Activated CD4-positive, alpha-beta T cell treated with anti-CD3 and anti-CD28 coated beads, Interleukin-2, Interleukin-6, amounts not matched to agents 100 ng/mL and 50 ng/mL, durations not matched to agents 16 hours and 8 hours (primary cell): ENCODE measurements at regions not wholly inside any gene's neighbourhood (a gene's known extent, or its start where the extent isn't known, plus 50 kb on each side); places are given as distances from the start of the nearest gene placed in this dataset.
"Not testable (repeated sequence)": the region's sequence is repeated elsewhere in the genome, so short reads cannot be mapped to it uniquely, and the experiment has no call there.

Source experiments
- DNase-seq: peaks from one replicate; pipeline ENCODE4 v3.0.0-alpha.2; 2020

GRCh38 chr16:66265048-66265415 is 101.5 kb upstream of the CDH5 start:
- no peak for DNase-seq

DNA sequence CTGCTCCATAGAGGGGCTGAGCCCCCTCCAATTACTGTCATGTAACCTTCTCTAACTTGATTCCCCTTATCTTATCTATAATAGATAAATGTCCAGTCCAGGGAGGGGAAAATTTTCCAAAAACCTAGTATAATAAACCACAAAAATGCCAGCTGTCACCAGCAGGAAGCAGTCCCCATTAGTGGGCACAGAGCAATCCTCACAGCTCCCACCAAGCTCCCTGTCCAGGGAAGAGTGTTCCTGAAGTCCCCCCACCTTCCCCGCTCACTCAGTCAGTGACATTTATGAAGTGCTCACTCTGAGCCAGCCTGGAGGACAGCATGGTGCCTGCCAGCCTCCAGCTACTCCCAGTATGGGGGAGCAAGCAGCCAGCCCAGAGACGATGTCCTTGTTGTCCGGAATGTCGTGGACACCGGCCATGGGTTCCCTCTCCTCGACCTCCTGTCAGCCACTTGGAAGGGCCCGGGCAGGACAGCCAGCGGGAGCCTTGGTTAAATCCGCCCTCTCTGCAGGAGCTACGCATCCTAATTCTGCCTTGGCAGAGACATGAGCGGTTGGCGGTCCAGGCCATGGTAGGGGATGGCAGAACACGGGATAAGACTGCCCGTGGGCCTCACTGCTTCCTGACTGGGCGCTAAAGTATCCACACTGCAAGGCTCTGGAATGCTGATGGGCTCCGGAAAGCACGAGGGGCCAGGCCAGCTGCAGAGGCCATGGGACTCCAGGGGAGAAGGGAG is 102.0 kb upstream of the CDH5 start:
- DNase-seq: no peak

GRCh38 chr16:66263973-66264310 is 102.5 kb upstream of the CDH5 start:
- DNase-seq: no peak

GRCh38 chr16:66263168-66263972 is 103.1 kb upstream of the CDH5 start:
- DNase-seq: no peak

DNA sequence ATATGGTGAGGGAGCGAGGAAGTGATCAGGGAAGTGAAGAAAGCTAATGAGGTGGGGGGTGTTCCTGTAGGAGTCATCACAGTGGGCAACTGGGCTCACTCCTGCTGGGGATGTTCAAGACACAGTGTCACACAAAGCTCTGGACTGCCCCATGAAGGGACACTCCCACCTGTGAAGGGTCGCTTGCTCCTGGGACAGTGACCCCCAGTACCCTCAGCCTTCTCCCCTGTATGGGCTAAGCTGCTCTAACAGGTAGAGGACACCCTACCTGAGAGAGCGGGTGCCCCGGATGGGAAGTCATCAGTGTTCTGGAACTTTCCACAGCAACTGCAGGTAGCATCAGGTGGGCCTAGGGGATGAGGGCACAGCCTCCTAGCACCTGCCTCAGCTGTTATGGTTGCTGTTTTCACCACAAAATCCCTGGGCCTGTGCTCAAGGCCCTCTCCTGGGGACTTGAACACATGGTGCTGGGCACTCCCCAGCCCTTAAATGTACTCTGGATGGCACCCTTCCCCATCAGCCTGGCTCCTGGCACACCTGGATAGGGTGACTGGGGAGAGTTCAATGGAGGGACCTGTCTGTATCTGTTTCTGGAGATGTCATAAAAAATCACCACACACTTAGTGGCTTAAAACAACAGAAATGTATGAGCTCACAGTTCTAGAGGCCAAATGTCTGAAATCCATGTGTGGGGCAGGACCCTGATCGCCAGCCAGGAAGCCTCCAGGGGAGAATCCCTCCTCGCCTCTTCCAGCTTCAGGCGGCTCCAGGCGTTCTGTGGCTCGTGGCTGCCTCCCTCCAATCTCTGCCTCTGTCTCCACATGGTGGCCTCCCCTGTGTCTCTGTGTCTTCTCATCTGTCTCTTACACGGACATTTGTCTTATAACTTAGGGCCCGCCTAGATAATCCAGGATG is 104.0 kb upstream of the CDH5 start:
- no peak for DNase-seq

DNA sequence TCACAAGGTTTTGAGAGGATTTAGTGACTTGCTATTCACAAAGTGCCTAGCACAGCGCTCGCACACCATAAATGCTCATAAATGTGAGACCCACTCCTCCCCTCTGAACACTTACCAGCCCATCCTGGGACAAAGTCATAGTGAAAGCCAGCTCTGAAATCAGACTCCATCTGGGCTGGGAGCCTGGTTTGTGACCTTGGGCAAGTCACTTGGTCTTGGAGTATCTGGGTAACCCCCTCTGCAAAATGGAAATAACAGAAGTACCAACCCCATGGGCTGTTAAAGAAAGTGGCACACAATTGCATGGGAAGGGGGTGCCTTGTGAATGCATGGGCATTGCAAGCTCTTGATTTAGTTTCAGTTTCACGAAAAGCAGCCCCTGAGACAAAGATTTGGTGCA is 104.7 kb upstream of the CDH5 start:
- DNase-seq: no peak

GRCh38 chr16:66260522-66261254 is 105.8 kb upstream of the CDH5 start:
- no peak for DNase-seq

GRCh38 chr16:66258916-66259845 is 107.3 kb upstream of the CDH5 start:
- DNase-seq: no peak

DNA sequence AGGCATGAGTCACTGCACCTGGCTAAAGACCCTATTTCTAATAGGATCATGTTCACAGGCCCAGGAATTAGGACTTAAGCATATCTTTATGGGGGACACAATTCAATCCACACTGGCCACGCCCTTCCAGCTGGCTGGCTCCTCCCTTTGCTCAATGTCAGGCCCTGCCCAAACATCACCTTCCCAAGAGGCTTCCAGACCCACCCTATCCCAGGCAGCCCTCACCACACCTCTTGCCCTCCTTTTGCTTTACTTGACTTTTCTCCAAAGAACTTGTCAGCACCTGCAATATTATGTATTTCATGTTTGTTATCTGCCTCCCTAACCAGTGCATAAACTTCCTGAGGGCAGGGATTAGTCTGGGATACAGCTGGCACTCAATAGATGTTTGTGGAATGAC is 109.6 kb upstream of the CDH5 start:
- no peak for DNase-seq

GRCh38 chr16:66255647-66256046 is 110.8 kb upstream of the CDH5 start:
- no peak for DNase-seq

DNA sequence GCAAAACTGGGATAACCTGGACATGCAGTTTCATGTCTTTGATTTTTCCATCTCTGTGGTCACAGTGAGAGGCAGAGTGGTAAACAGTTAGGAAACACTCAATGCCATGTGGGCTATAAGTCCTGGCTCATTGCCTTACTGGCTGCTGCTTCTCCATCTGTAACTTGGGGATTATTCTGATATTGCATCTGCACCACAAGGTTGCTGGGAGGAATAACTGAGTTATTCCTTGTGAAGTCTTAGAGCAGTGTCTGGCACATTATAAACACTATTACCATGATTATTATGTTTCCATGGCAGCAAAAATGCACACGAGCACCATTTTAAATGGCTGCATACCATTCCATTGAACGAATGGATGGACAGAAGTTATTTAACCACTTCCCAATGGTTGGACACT is 111.7 kb upstream of the CDH5 start:
- DNase-seq: no peak

- DNase-seq: no peak
Measured at GRCh38 chr16:66254106-66254505, 112.4 kb upstream of the CDH5 start.

DNA sequence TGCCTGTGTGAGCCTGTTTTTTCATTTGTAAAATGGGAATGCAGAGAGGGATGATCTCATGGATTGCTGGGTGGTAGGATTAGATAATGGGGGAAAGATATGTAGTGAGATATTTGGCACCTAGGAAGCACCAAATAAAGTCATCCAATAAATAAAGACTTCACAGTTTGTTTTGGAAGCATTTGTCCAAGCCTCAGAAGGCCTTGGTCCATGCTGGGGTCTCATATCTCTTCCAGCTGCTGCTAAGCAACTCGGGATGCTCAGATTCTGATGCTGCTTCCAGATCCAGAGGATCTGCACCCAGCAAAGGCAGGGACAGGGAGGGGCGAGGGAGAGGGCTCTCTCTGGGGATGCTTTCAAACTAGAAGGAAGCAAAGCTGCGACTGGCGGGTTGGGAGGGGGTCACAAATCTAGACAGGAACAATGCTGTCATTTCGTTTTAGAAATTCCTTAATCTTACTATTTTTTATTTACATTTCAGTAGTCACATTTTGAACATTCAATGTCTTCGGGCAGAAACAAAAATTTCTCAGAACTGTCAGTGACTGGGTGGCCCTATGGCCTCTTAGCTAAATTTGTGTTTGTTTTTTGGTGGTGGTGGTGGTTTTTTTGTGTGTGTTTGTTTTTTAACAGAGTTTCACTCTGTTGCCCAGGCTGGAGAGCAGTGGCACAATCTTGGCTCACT is 114.9 kb upstream of the CDH5 start:
- DNase-seq: no peak

GRCh38 chr16:66250686-66251431 is 115.6 kb upstream of the CDH5 start:
- no peak for DNase-seq

DNA sequence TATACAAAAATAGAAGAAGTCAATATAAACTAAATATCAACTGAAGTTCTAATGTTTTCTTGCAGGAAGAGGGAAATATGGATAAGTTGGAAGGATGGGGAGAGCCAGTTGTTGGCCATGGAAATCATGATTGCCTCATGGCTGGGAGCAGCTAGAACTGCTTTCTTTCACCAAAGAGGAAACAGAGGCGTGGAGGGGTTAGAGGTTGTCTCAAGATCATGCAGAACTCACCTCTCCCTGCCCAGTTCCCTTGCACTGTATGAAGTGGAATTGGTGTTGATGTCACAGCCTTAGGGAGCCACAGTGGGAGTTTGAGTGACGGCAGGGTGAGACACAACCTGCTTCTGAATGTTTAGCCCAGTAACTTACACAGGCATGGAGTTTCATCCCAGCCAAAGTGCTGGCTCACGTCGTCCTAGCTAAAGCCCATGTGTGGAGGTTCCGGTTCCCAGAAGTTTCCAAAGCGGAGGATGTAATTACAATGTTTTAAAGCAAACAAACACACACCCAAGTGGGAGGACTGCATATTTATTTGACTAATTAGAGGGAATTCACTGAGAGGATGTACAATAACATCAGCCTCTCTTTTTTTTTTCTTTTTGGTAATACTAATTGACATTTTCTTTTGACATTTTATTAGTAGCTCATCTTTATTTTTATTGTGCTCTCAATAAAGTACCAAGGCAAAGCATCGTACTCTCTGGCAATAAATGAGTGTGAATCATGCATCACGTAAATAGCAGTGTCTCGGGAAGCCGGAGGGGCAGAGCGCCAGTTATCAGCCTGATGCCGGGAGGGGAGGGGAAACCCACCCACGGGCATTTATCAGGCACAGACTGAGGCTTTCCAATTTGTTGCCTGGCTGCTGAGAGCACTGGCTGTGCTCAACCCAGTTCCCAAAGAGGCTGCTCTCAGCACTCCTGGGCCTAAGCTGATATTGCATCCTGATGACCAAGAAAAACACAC is 118.7 kb upstream of the CDH5 start:
- no peak for DNase-seq

GRCh38 chr16:66245868-66246267 is 120.6 kb upstream of the CDH5 start:
- no peak for DNase-seq

- no peak for DNase-seq
Measured at GRCh38 chr16:66245072-66245471, 121.4 kb upstream of the CDH5 start.

DNA sequence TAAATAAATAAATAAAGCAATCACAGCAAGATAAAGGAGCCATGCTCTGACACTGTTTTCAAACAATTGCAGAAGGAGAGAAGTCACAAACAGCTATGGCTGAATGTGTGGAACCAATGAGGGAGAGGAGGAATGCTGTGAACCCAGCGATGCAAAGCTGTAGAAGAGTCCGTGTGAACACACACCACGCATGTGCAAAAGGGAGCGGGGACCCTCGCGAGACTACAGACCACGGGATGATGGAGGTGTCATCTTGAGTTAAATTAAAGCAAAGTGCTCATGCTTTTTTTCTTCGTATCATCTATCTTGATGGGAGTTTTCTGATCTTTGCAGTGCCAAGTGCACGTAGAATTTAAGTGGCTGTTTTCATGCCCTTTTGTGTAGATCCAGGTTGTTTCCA is 123.8 kb upstream of the CDH5 start:
- no peak for DNase-seq

- not testable (repeated sequence) for DNase-seq
Measured at GRCh38 chr16:66242206-66242605, 124.3 kb upstream of the CDH5 start.
